ENCODE measurements at regions not wholly inside any gene's neighbourhood (a gene's known extent, or its start where the extent isn't known, plus 50 kb on each side); places are given as distances from the start of the nearest gene placed in this dataset.

- Histone ChIP-seq H3K27me3 (no peaks in the 10 kb centered on the region), H3K36me3 (no peaks in the 10 kb centered on the region), H3K9me3 (ENCODE audit: low read depth) (no peaks in the 10 kb centered on the region), H3K27ac (no peak overlapping the region), H3K4me1 (ENCODE audit: low read depth) (no peaks in the 10 kb centered on the region), H3K4me3 (no peak overlapping the region)
- TF ChIP-seq CTCF (IDR thresholded peaks at IDR 0.05; ENCODE audit: low read depth, low read length), result no peak
- DNase-seq (ENCODE audit: low read depth in 1 of 2, low spot score in 1 of 2), result no peak
Observed at GRCh38 chr20:48156951-48157700, 371.8 kb upstream of the SULF2 start.

DNA sequence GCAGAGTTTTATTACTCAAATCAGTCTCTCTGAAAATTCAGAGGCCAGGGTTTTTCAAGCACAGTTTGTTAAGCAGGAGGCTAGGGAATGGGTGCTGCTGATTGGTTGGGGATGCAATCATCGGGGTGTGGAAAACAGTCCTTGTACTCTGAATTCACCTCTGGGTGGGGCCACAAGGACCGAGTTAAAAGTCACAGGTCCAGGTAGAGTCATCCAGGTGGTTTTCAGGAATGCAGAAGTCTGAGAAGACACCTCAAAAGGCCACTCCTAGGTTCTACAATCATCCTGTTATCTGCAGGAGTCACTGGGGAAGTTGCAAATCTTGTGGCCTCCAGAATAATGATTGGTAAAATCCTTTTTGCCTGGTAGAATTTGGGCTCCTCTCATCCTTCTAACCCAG is 371.2 kb upstream of the SULF2 start:
- no peak for TF ChIP-seq CTCF (IDR thresholded peaks at IDR 0.05; ENCODE audit: low read depth, low read length)
- Histone ChIP-seq H3K27me3 (peaks cover under 1% of the 10 kb centered on the region), H3K27ac (no peak overlapping the region), H3K4me3 (no peak overlapping the region), H3K9me3 (ENCODE audit: low read depth) (no peaks in the 10 kb centered on the region), H3K36me3 (no peaks in the 10 kb centered on the region), H3K4me1 (ENCODE audit: low read depth) (no peaks in the 10 kb centered on the region)
- DNase-seq (ENCODE audit: low read depth in 1 of 2, low spot score in 1 of 2), result no peak

DNA sequence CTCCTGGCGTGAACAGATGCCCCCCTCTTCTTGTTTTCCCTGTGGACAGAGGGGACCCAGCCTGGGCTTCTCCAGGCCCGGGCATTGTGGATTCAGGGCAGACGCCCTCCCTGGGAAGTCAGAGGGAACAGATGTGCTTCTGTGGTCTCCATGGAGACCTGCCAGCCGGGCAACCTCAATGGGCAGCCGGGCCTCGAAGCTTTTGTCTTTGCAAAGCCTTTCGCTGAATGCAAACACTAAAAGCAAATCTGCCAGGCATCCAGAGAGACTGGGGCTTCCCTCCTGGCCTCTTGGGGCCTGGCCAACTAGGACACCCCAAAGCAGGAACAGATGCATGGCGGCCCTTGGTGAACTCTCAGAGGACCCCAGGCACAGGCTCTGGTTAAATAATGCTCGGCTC is 370.0 kb upstream of the SULF2 start:
- no peak overlapping the region for H3K27ac ChIP-seq
- H3K4me1 ChIP-seq (ENCODE audit: low read depth), result no peaks in the 10 kb centered on the region
- no peak overlapping the region for H3K4me3 ChIP-seq
- no peak for DNase-seq (ENCODE audit: low read depth in 1 of 2, low spot score in 1 of 2)
- no peaks in the 10 kb centered on the region for H3K36me3 ChIP-seq
- peaks cover 2% of the 10 kb centered on the region for H3K27me3 ChIP-seq
- H3K9me3 ChIP-seq (ENCODE audit: low read depth), result no peaks in the 10 kb centered on the region
- TF ChIP-seq CTCF (IDR thresholded peaks at IDR 0.05; ENCODE audit: low read depth, low read length), result no peak

GRCh38 chr20:48154040-48154765 is 368.9 kb upstream of the SULF2 start:
- no peak overlapping the region for H3K27ac ChIP-seq
- no peaks in the 10 kb centered on the region for H3K9me3 ChIP-seq (ENCODE audit: low read depth)
- no peaks in the 10 kb centered on the region for H3K36me3 ChIP-seq
- DNase-seq (ENCODE audit: low read depth in 1 of 2, low spot score in 1 of 2), result no peak
- peaks cover 2% of the 10 kb centered on the region for H3K27me3 ChIP-seq
- H3K4me1 ChIP-seq (ENCODE audit: low read depth), result no peaks in the 10 kb centered on the region
- no peak for TF ChIP-seq CTCF (IDR thresholded peaks at IDR 0.05; ENCODE audit: low read depth, low read length)
- H3K4me3 ChIP-seq, result no peak overlapping the region

- H3K27me3 ChIP-seq, result peaks cover 2% of the 10 kb centered on the region
- no peak overlapping the region for H3K4me3 ChIP-seq
- no peak overlapping the region for H3K27ac ChIP-seq
- H3K4me1 ChIP-seq (ENCODE audit: low read depth), result no peaks in the 10 kb centered on the region
- no peaks in the 10 kb centered on the region for H3K36me3 ChIP-seq
- H3K9me3 ChIP-seq (ENCODE audit: low read depth), result no peaks in the 10 kb centered on the region
- no peak for TF ChIP-seq CTCF (IDR thresholded peaks at IDR 0.05; ENCODE audit: low read depth, low read length)
- peak in 1 of 2 donors; percentile 38 for DNase-seq (ENCODE audit: low read depth in 1 of 2, low spot score in 1 of 2)
Observed at GRCh38 chr20:48153523-48153922, 368.2 kb upstream of the SULF2 start.
